ENCODE measurements at regions not wholly inside any gene's neighbourhood (a gene's known extent, or its start where the extent isn't known, plus 50 kb on each side); places are given as distances from the start of the nearest gene placed in this dataset.

- no peak overlapping the region; the same call in 1 of the 2 replicates for H3K9ac ChIP-seq (ENCODE audit: low read depth, low read length)
- H3K9me3 ChIP-seq (ENCODE audit: control insufficient read depth, insufficient read depth, low read length): no peaks in the 10 kb centered on the region
- peaks cover 17% of the 10 kb centered on the region; the same call in 1 of the 2 replicates for H3K4me1 ChIP-seq (ENCODE audit: insufficient read depth, low read length)
Measured at GRCh38 chr7:20963556-20964280, 177.0 kb upstream of the SP8 start.

DNA sequence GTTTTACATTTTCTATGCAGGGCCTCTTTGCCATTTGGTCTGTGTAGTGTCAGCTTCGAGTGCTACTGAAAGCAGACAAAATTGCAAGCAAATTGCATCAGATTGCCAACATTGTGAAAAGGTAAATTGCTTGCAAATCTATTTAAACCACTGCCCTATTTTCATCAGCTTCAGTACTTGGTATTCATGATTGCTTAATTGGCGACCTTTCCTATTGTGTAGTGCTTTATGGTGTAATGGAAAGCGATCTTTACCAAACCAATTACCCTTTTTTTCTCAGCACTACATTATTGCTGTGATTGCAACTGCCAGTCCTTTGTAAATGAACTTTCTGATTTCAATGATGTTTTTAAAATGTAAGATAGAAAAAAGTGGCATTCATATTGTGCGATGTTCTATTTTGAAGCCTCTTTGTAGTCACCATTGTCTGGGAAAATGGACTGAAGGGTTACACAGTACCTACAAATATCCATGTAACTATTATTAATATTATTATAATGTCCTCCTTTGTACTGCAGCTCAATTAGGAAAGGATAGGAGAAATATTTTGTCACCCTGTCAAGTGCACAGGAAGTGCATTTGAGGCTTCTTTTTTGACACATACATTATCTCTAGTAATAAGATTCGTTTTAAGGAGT lies 177.7 kb upstream of the SP8 start:
- H3K9me3 ChIP-seq (ENCODE audit: control insufficient read depth, insufficient read depth, low read length): no peaks in the 10 kb centered on the region
- H3K36me3 ChIP-seq (ENCODE audit: insufficient read depth, low read length): no peaks in the 10 kb centered on the region
- H3K9ac ChIP-seq (ENCODE audit: low read depth, low read length): no peak overlapping the region
- H3K4me1 ChIP-seq (ENCODE audit: insufficient read depth, low read length): peaks cover 17% of the 10 kb centered on the region; the same call in 1 of the 2 replicates

More at GRCh38 chr7:20963556-20964280, 177.0 kb upstream of the SP8 start:
- no peaks in the 10 kb centered on the region for H3K36me3 ChIP-seq (ENCODE audit: insufficient read depth, low read length)

DNA sequence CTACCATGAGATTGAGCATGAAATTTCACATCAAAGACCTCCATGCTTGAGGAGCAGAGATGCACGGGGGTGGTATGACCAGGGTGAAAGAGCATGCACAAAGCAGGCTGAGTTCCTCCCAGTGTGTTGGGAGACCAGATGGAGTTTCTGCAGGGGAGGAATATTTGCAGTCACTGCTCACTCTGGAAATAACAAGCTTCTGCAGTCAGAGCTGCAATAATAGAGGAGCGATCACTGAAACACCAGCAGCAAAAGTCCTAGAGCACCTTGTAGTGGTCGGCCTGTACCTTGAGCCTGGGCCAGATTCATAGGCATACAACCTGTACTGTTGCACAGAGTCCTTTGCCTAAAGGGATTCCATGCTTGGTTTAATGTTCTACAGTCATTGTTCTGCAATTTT lies 184.5 kb upstream of the SP8 start:
- no peaks in the 10 kb centered on the region for H3K4me1 ChIP-seq (ENCODE audit: insufficient read depth, low read length)
- H3K9me3 ChIP-seq (ENCODE audit: control insufficient read depth, insufficient read depth, low read length): no peaks in the 10 kb centered on the region
- H3K36me3 ChIP-seq (ENCODE audit: insufficient read depth, low read length): no peaks in the 10 kb centered on the region
- no peak overlapping the region for H3K9ac ChIP-seq (ENCODE audit: low read depth, low read length)

- Histone ChIP-seq H3K9ac (ENCODE audit: low read depth, low read length) (no peak overlapping the region), H3K4me1 (ENCODE audit: insufficient read depth, low read length) (no peaks in the 10 kb centered on the region), H3K36me3 (ENCODE audit: insufficient read depth, low read length) (no peaks in the 10 kb centered on the region), H3K9me3 (ENCODE audit: control insufficient read depth, insufficient read depth, low read length) (no peaks in the 10 kb centered on the region)
Measured at GRCh38 chr7:20980232-20980631, 193.5 kb upstream of the SP8 start.

DNA sequence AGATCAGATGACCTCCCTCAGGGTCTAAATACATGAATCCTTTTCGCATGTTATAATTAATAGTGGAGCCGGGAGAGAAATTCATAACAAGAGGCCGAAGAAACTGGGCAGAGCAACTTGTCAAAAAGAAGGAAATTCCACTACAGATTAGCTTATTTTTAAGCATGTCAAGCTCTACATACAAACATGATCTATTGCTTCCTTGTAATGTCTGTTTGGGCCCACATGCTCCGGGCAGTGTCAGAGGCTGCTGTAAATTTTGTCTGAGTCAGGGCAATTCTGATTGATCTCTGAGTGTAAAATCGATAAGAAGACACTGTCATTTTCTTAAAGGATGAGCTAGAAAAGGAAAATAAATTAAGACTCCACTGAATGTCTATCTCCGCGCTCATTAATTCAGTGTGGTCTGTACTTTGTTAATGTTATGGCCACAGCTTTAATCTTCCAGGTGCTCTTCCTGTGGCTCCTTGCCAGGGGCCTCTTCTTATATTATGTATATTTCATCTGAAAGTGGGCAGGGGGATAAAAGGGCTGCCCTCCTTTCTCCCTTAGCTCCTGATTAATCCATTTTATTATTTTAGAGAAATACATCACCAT lies 194.1 kb upstream of the SP8 start:
- Histone ChIP-seq H3K9ac (ENCODE audit: low read depth, low read length) (no peak overlapping the region), H3K9me3 (ENCODE audit: control insufficient read depth, insufficient read depth, low read length) (no peaks in the 10 kb centered on the region), H3K4me1 (ENCODE audit: insufficient read depth, low read length) (no peaks in the 10 kb centered on the region), H3K36me3 (ENCODE audit: insufficient read depth, low read length) (no peaks in the 10 kb centered on the region)

GRCh38 chr7:20988340-20988739 lies 201.7 kb upstream of the SP8 start:
- Histone ChIP-seq H3K9me3 (ENCODE audit: control insufficient read depth, insufficient read depth, low read length) (no peaks in the 10 kb centered on the region), H3K9ac (ENCODE audit: low read depth, low read length) (no peak overlapping the region), H3K4me1 (ENCODE audit: insufficient read depth, low read length) (no peaks in the 10 kb centered on the region), H3K36me3 (ENCODE audit: insufficient read depth, low read length) (no peaks in the 10 kb centered on the region)

DNA sequence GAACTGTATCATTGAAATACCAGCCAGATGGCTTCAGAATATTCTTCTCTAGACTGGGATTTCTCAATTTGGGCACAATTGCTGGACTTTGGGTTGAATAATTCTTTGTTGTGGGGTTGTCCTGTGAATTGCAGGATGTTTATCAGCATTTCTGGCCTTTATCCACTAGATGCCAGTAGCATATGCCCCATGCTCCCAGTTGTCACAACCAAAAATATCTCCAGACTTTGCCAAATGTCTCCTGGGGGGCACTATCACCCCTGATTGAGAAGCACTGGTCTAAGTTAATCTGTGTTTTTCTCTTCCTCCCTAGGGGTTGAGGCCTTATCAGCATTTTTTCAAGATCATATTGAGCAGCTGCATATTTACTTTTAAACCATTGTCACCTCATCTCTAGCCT lies 204.9 kb upstream of the SP8 start:
- Histone ChIP-seq H3K36me3 (ENCODE audit: insufficient read depth, low read length) (no peaks in the 10 kb centered on the region), H3K9ac (ENCODE audit: low read depth, low read length) (no peak overlapping the region), H3K9me3 (ENCODE audit: control insufficient read depth, insufficient read depth, low read length) (no peaks in the 10 kb centered on the region), H3K4me1 (ENCODE audit: insufficient read depth, low read length) (no peaks in the 10 kb centered on the region)

DNA sequence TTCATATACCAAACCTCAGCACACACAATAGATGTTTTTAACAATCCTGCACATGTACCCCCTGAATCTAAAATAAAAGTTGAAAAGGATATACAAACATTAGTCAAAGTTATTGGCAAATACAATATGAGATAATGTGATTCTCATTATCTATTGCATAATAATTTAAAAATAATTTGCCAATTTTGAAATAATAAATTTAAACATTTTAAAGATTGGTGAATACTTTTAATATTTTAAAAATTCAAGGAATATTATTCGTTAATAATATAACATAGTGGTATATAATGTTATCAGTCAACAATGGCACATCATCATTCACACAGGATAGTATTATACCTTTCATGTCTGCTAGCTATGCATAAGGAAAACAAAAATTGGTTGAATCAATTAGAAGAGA lies 207.0 kb upstream of the SP8 start:
- Histone ChIP-seq H3K36me3 (ENCODE audit: insufficient read depth, low read length) (no peaks in the 10 kb centered on the region), H3K9me3 (ENCODE audit: control insufficient read depth, insufficient read depth, low read length) (no peaks in the 10 kb centered on the region)

GRCh38 chr7:20998309-20998708 lies 211.6 kb upstream of the SP8 start:
- H3K9me3 ChIP-seq (ENCODE audit: control insufficient read depth, insufficient read depth, low read length): no peaks in the 10 kb centered on the region
- H3K36me3 ChIP-seq (ENCODE audit: insufficient read depth, low read length): no peaks in the 10 kb centered on the region
- H3K9ac ChIP-seq (ENCODE audit: low read depth, low read length): no peak overlapping the region
- H3K4me1 ChIP-seq (ENCODE audit: insufficient read depth, low read length): peaks cover 9% of the 10 kb centered on the region; the same call in 1 of the 2 replicates

More for the DNA sequence above, 207.0 kb upstream of the SP8 start:
- Histone ChIP-seq H3K9ac (ENCODE audit: low read depth, low read length) (no peak overlapping the region), H3K4me1 (ENCODE audit: insufficient read depth, low read length) (peaks cover 9% of the 10 kb centered on the region; the same call in 1 of the 2 replicates)

- no peak overlapping the region for H3K9ac ChIP-seq (ENCODE audit: low read depth, low read length)
- H3K36me3 ChIP-seq (ENCODE audit: insufficient read depth, low read length): no peaks in the 10 kb centered on the region
- no peaks in the 10 kb centered on the region for H3K4me1 ChIP-seq (ENCODE audit: insufficient read depth, low read length)
- H3K9me3 ChIP-seq (ENCODE audit: control insufficient read depth, insufficient read depth, low read length): peaks cover 7% of the 10 kb centered on the region
Measured at GRCh38 chr7:21011153-21011552, 224.5 kb upstream of the SP8 start.

DNA sequence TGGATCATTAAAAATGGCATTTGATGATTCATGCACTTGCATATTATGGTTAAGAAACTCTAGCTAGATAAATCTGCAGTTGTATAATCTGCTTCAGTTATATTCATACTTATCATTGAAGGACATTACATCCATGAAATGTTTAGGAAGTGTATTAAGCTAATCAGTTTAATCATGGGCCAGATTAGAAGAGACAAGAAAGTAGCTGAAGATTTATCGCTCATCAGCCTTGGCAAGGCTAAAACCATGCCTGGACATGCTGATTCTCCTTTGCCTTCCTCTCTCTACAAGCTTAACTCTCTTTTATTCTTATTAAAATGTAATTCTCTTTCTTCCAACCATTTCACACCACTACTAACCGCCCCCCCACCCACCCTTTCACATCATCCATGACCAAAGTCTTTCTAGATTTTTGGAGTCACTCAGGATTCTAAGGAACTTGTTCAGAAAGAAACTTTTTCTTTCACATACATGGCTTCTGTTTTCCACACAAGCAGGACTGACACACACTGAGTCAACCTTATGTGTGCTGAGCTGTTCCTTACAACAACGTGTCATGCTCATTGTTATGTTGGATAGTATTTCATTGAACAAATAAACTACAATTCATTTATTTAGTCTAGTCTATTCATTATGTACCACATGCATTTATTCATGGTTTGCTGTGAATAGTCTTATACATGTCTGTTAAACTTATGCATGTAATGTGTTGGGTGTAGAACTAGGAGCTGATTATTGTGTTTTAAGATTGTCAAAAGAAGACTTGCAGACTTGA lies 227.3 kb upstream of the SP8 start:
- Histone ChIP-seq H3K4me1 (ENCODE audit: insufficient read depth, low read length) (no peaks in the 10 kb centered on the region), H3K36me3 (ENCODE audit: insufficient read depth, low read length) (no peaks in the 10 kb centered on the region), H3K9me3 (ENCODE audit: control insufficient read depth, insufficient read depth, low read length) (no peaks in the 10 kb centered on the region; the same call in 1 of the 2 replicates), H3K9ac (ENCODE audit: low read depth, low read length) (no peak overlapping the region)

- no peaks in the 10 kb centered on the region for H3K9me3 ChIP-seq (ENCODE audit: control insufficient read depth, insufficient read depth, low read length)
- H3K36me3 ChIP-seq (ENCODE audit: insufficient read depth, low read length): no peaks in the 10 kb centered on the region
- no peak overlapping the region for H3K9ac ChIP-seq (ENCODE audit: low read depth, low read length)
- no peaks in the 10 kb centered on the region for H3K4me1 ChIP-seq (ENCODE audit: insufficient read depth, low read length)
Measured at GRCh38 chr7:21020667-21021066, 234.0 kb upstream of the SP8 start.

GRCh38 chr7:21023841-21024484 lies 237.3 kb upstream of the SP8 start:
- Histone ChIP-seq H3K9me3 (ENCODE audit: control insufficient read depth, insufficient read depth, low read length) (no peaks in the 10 kb centered on the region), H3K36me3 (ENCODE audit: insufficient read depth, low read length) (no peaks in the 10 kb centered on the region), H3K4me1 (ENCODE audit: insufficient read depth, low read length) (peaks cover 17% of the 10 kb centered on the region), H3K9ac (ENCODE audit: low read depth, low read length) (no peak overlapping the region)

DNA sequence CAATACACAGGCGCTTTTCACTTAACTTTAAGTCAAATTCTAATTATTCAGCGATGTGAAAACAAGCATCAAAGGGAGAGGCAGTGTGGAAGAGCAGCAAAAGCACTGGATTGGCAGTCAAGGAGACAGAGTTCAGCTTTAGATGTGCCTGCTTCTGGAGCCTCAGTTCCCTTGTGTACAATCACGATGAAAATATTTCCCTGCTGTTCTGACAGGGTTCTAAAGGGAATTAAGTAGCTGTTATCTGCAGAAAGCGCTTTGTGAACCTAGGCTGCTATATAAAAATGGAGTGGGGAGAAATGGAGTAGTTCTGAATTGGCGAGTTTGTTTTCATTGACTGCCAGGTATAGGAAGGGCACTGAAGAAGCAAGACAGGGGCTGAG lies 237.8 kb upstream of the SP8 start:
- no peak overlapping the region for H3K9ac ChIP-seq (ENCODE audit: low read depth, low read length)
- H3K9me3 ChIP-seq (ENCODE audit: control insufficient read depth, insufficient read depth, low read length): no peaks in the 10 kb centered on the region
- H3K36me3 ChIP-seq (ENCODE audit: insufficient read depth, low read length): no peaks in the 10 kb centered on the region
- H3K4me1 ChIP-seq (ENCODE audit: insufficient read depth, low read length): peaks cover 22% of the 10 kb centered on the region
